ENCODE measurements at regions not wholly inside any gene's neighbourhood (a gene's known extent, or its start where the extent isn't known, plus 50 kb on each side); places are given as distances from the start of the nearest gene placed in this dataset.
"Not testable (repeated sequence)": the region's sequence is repeated elsewhere in the genome, so short reads cannot be mapped to it uniquely, and the experiment has no call there.

DNA sequence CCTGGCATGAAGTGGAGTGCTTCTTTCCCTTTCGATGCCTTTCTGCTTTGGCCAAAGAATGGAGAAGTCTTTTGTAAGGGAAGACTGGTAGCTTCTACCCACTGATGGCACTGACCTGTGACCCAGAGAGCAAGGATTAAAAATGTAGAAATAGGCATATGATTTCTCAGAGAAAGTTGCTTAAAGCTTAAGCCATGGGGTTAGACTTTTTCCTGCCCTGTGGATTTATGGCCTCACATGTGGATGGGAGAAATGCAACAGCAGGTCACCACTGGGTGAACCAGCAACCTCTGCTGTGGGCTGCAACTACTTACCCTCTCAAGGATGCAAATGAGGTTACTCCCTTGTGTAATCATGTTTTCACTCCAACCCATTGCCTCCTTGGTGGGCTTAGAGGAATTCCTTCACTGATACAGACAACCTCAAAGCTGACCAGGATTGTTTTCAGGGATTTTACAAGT is 86.7 kb upstream of the CDC42EP3 start:
- not testable (repeated sequence) for DNase-seq (ENCODE audit: low read depth)

GRCh38 chr2:37759989-37760388 is 88.5 kb upstream of the CDC42EP3 start:
- not testable (repeated sequence) for DNase-seq (ENCODE audit: low read depth)

DNA sequence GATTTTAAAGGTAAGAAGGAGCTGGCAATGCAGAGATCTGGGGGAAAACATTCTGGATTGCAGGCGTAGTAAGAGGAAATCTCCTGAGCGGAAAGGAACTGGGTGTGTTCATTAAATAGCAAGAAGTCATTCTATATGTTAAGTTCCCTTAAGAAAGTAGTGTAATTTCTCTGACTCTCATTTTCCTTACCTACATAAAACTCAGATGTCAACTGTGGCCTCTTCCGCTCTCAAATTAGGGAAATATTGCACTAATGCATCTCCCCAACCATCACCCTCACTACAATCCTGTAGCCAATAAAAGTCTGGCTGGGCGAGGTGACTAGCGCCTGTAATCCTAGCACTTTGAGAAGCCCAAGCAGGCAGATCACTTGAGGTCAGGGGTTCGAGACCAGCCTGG is 89.0 kb upstream of the CDC42EP3 start:
- no peak for DNase-seq (ENCODE audit: low read depth)

GRCh38 chr2:37762281-37762680 is 90.8 kb upstream of the CDC42EP3 start:
- not testable (repeated sequence) for DNase-seq (ENCODE audit: low read depth)

- no peak for DNase-seq (ENCODE audit: low read depth)
Measured at GRCh38 chr2:37764739-37765138, 93.3 kb upstream of the CDC42EP3 start.

GRCh38 chr2:37766106-37766505 is 94.7 kb upstream of the CDC42EP3 start:
- no peak for DNase-seq (ENCODE audit: low read depth)

GRCh38 chr2:37767046-37767445 is 95.6 kb upstream of the CDC42EP3 start:
- no peak for DNase-seq (ENCODE audit: low read depth)

GRCh38 chr2:37767959-37768925 is 96.8 kb upstream of the CDC42EP3 start:
- no peak for DNase-seq (ENCODE audit: low read depth)

- DNase-seq (ENCODE audit: low read depth), result no peak
Measured at GRCh38 chr2:37769551-37769950, 98.1 kb upstream of the CDC42EP3 start.

- DNase-seq (ENCODE audit: low read depth), result no peak
Measured at GRCh38 chr2:37770797-37771196, 99.4 kb upstream of the CDC42EP3 start.

- no peak for DNase-seq (ENCODE audit: low read depth)
Measured at GRCh38 chr2:37771600-37772088, 100.2 kb upstream of the CDC42EP3 start.

- no peak for DNase-seq (ENCODE audit: low read depth)
Measured at GRCh38 chr2:37773371-37774130, 102.1 kb upstream of the CDC42EP3 start.

GRCh38 chr2:37774171-37774944 is 102.9 kb upstream of the CDC42EP3 start:
- not testable (repeated sequence) for DNase-seq (ENCODE audit: low read depth)

GRCh38 chr2:37774976-37775907 is 103.8 kb upstream of the CDC42EP3 start:
- no peak for DNase-seq (ENCODE audit: low read depth)

DNA sequence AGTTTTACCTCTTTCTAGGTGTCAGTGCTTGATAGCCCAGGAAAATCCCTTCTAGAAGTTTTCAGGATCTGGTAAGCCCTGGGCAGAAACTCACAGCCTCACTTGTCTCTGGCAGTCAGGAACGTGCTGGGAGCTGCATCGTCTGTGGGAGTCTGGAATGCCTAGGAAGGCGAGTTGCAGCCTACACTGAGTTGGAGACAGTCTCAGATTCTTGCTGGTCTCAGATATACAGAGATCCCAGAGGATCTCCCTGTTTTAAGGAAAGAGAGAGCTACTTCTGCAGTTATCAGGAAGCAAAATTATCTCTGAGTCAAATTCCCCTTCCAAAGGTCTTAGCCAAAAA is 104.4 kb upstream of the CDC42EP3 start:
- no peak for DNase-seq (ENCODE audit: low read depth)

GRCh38 chr2:37776487-37776886 is 105.0 kb upstream of the CDC42EP3 start:
- DNase-seq (ENCODE audit: low read depth), result no peak

- DNase-seq (ENCODE audit: low read depth), result no peak
Measured at GRCh38 chr2:37779139-37779538, 107.7 kb upstream of the CDC42EP3 start.

DNA sequence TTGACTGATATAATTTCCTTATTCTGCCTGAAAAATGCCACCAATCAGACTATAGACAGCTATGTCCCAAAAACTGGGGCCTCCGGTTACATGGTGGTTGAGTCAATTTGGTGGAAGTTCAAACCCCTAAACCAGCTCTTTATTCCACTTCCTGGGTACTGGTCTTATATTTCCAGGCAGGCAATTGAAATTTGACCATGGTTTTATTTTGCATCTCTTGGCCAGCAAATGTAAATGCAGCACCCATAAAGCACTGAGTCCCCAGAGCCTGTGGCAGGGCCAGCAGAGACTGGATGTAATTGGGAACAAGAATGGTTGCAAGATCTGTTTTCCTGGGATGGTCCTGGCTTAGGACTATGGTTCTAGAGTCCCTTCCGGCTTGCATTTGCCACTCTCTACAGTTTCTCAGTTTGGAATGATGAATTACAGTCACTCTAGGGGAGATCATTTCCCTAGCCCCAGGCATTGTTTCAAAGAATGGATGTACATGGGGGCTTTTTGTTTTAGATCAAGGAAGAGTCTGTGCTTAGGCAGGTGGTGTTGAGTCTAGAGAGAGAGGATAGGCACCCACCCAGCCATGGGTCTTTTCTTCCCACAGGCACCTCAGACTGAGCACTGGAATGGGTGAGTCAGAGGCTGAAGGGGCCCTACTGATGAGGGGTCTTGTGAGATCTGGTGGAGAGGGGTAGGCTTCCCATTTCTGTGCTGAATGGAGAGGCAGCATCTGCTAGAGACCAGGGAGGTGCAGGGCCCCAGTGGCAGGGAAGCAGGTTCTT is 108.4 kb upstream of the CDC42EP3 start:
- DNase-seq (ENCODE audit: low read depth), result no peak

DNA sequence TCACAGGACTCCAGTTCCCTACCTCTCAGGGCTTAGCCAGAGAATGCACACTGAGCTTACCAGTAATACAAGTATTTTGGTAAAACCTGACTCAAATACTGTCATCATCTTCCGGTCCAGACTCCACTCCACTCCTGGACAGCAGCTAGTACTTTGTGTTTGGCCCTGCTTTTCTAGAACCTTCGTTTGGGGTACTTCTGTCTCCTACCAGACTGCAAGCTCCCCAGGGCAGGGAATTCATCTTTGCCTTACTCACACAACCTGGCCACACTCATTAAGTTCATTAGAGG is 108.9 kb upstream of the CDC42EP3 start:
- DNase-seq (ENCODE audit: low read depth), result no peak

- no peak for DNase-seq (ENCODE audit: low read depth)
Measured at GRCh38 chr2:37781028-37781427, 109.6 kb upstream of the CDC42EP3 start.

Data from stimulated activated CD8-positive, alpha-beta memory T cell treated with anti-CD3 and anti-CD28 coated beads, Interleukin-7, amount 100 ng/mL, for 24 hours (primary cell).